ENCODE measurements at regions not wholly inside any gene's neighbourhood (a gene's known extent, or its start where the extent isn't known, plus 50 kb on each side); places are given as distances from the start of the nearest gene placed in this dataset.
"Not testable (repeated sequence)": the region's sequence is repeated elsewhere in the genome, so short reads cannot be mapped to it uniquely, and the experiment has no call there.

- H3K9me3 ChIP-seq (ENCODE audit: control insufficient read depth, low read length): no peaks in the 10 kb centered on the region
- peaks cover 4% of the 10 kb centered on the region for H3K4me1 ChIP-seq (ENCODE audit: control insufficient read depth, insufficient read depth, low read length, poor library complexity, severe bottlenecking)
- 69 to 80% methylated on average over 1 to 2 of the region's 4 CpGs for WGBS, 2 experiments (ENCODE audit: insufficient coverage in 2 of 2)
- H3K36me3 ChIP-seq (ENCODE audit: control insufficient read depth, insufficient read depth, low read length): no peaks in the 10 kb centered on the region
- no peak overlapping the region for H3K4me3 ChIP-seq (ENCODE audit: extremely low read depth, insufficient read depth, low read length, poor library complexity, severe bottlenecking)
- no peak overlapping the region for H3K27ac ChIP-seq (ENCODE audit: low read depth, low read length, severe bottlenecking)
Measured at GRCh38 chrX:114051667-114052315, 532.1 kb upstream of the HTR2C start.

GRCh38 chrX:114050075-114050796, 533.6 kb upstream of the HTR2C start:
- 100% methylated on average over 1 to 2 of the region's 7 CpGs for WGBS, 2 experiments (ENCODE audit: insufficient coverage in 2 of 2)
- Histone ChIP-seq H3K9me3 (ENCODE audit: control insufficient read depth, low read length) (no peaks in the 10 kb centered on the region), H3K27ac (ENCODE audit: low read depth, low read length, severe bottlenecking) (no peak overlapping the region), H3K36me3 (ENCODE audit: control insufficient read depth, insufficient read depth, low read length) (no peaks in the 10 kb centered on the region), H3K4me3 (ENCODE audit: extremely low read depth, insufficient read depth, low read length, poor library complexity, severe bottlenecking) (no peak overlapping the region), H3K4me1 (ENCODE audit: control insufficient read depth, insufficient read depth, low read length, poor library complexity, severe bottlenecking) (peaks cover 4% of the 10 kb centered on the region)

- Histone ChIP-seq H3K9me3 (ENCODE audit: control insufficient read depth, low read length) (no peaks in the 10 kb centered on the region), H3K4me3 (ENCODE audit: extremely low read depth, insufficient read depth, low read length, poor library complexity, severe bottlenecking) (no peak overlapping the region), H3K27ac (ENCODE audit: low read depth, low read length, severe bottlenecking) (no peak overlapping the region), H3K4me1 (ENCODE audit: control insufficient read depth, insufficient read depth, low read length, poor library complexity, severe bottlenecking) (peaks cover 4% of the 10 kb centered on the region), H3K36me3 (ENCODE audit: control insufficient read depth, insufficient read depth, low read length) (no peaks in the 10 kb centered on the region)
- WGBS, 2 experiments (ENCODE audit: insufficient coverage in 2 of 2): no CpG with 5 or more reads among the region's 3 CpGs
Measured at GRCh38 chrX:114049063-114049462, 534.8 kb upstream of the HTR2C start.

GRCh38 chrX:114047558-114047957, 536.3 kb upstream of the HTR2C start:
- H3K27ac ChIP-seq (ENCODE audit: low read depth, low read length, severe bottlenecking): no peak overlapping the region
- 72% methylated on average over 4 of the region's 7 CpGs; no CpG with 5 or more reads in 1 of the 2 experiments for WGBS, 2 experiments (ENCODE audit: insufficient coverage in 2 of 2)
- H3K36me3 ChIP-seq (ENCODE audit: control insufficient read depth, insufficient read depth, low read length): no peaks in the 10 kb centered on the region
- H3K9me3 ChIP-seq (ENCODE audit: control insufficient read depth, low read length): no peaks in the 10 kb centered on the region
- no peak overlapping the region for H3K4me3 ChIP-seq (ENCODE audit: extremely low read depth, insufficient read depth, low read length, poor library complexity, severe bottlenecking)
- peaks cover 4% of the 10 kb centered on the region for H3K4me1 ChIP-seq (ENCODE audit: control insufficient read depth, insufficient read depth, low read length, poor library complexity, severe bottlenecking)

- H3K4me3 ChIP-seq (ENCODE audit: extremely low read depth, insufficient read depth, low read length, poor library complexity, severe bottlenecking): no peak overlapping the region
- H3K36me3 ChIP-seq (ENCODE audit: control insufficient read depth, insufficient read depth, low read length): no peaks in the 10 kb centered on the region
- H3K4me1 ChIP-seq (ENCODE audit: control insufficient read depth, insufficient read depth, low read length, poor library complexity, severe bottlenecking): peaks cover 4% of the 10 kb centered on the region
- no peaks in the 10 kb centered on the region for H3K9me3 ChIP-seq (ENCODE audit: control insufficient read depth, low read length)
- 100% methylated on average over 1 of the region's 6 CpGs; no CpG with 5 or more reads in 1 of the 2 experiments for WGBS, 2 experiments (ENCODE audit: insufficient coverage in 2 of 2)
- H3K27ac ChIP-seq (ENCODE audit: low read depth, low read length, severe bottlenecking): no peak overlapping the region
Measured at GRCh38 chrX:114046695-114047279, 537.1 kb upstream of the HTR2C start.

- H3K4me1 ChIP-seq (ENCODE audit: control insufficient read depth, insufficient read depth, low read length, poor library complexity, severe bottlenecking); H3K27ac ChIP-seq (ENCODE audit: low read depth, low read length, severe bottlenecking); H3K36me3 ChIP-seq (ENCODE audit: control insufficient read depth, insufficient read depth, low read length); H3K9me3 ChIP-seq (ENCODE audit: control insufficient read depth, low read length): not testable (repeated sequence)
- 33% methylated on average over 1 to 4 of the region's 8 CpGs for WGBS, 2 experiments (ENCODE audit: insufficient coverage in 2 of 2)
- H3K4me3 ChIP-seq (ENCODE audit: extremely low read depth, insufficient read depth, low read length, poor library complexity, severe bottlenecking): peak overlapping the region; percentile 14
Measured at GRCh38 chrX:114041470-114041869, 542.4 kb upstream of the HTR2C start.

GRCh38 chrX:114040661-114041269, 543.1 kb upstream of the HTR2C start:
- H3K9me3 ChIP-seq (ENCODE audit: control insufficient read depth, low read length); H3K27ac ChIP-seq (ENCODE audit: low read depth, low read length, severe bottlenecking); H3K4me1 ChIP-seq (ENCODE audit: control insufficient read depth, insufficient read depth, low read length, poor library complexity, severe bottlenecking); H3K36me3 ChIP-seq (ENCODE audit: control insufficient read depth, insufficient read depth, low read length): not testable (repeated sequence)
- peak overlapping the region; percentile 14 for H3K4me3 ChIP-seq (ENCODE audit: extremely low read depth, insufficient read depth, low read length, poor library complexity, severe bottlenecking)
- 12 to 38% methylated on average over 2 to 8 of the region's 18 CpGs for WGBS, 2 experiments (ENCODE audit: insufficient coverage in 2 of 2)

GRCh38 chrX:114040111-114040510, 543.8 kb upstream of the HTR2C start:
- peak overlapping the region; percentile 14 for H3K4me3 ChIP-seq (ENCODE audit: extremely low read depth, insufficient read depth, low read length, poor library complexity, severe bottlenecking)
- H3K9me3 ChIP-seq (ENCODE audit: control insufficient read depth, low read length); H3K36me3 ChIP-seq (ENCODE audit: control insufficient read depth, insufficient read depth, low read length); H3K4me1 ChIP-seq (ENCODE audit: control insufficient read depth, insufficient read depth, low read length, poor library complexity, severe bottlenecking); H3K27ac ChIP-seq (ENCODE audit: low read depth, low read length, severe bottlenecking): not testable (repeated sequence)
- 20 to 57% methylated on average over 1 of the region's 8 CpGs for WGBS, 2 experiments (ENCODE audit: insufficient coverage in 2 of 2)

- no peak overlapping the region for H3K4me3 ChIP-seq (ENCODE audit: extremely low read depth, insufficient read depth, low read length, poor library complexity, severe bottlenecking)
- 50% methylated on average over 1 of the region's 1 CpG; no CpG with 5 or more reads in 1 of the 2 experiments for WGBS, 2 experiments (ENCODE audit: insufficient coverage in 2 of 2)
- H3K4me1 ChIP-seq (ENCODE audit: control insufficient read depth, insufficient read depth, low read length, poor library complexity, severe bottlenecking): peaks cover 3% of the 10 kb centered on the region
- no peaks in the 10 kb centered on the region for H3K9me3 ChIP-seq (ENCODE audit: control insufficient read depth, low read length)
- H3K27ac ChIP-seq (ENCODE audit: low read depth, low read length, severe bottlenecking): no peak overlapping the region
- no peaks in the 10 kb centered on the region for H3K36me3 ChIP-seq (ENCODE audit: control insufficient read depth, insufficient read depth, low read length)
Measured at GRCh38 chrX:114038358-114038757, 545.5 kb upstream of the HTR2C start.

GRCh38 chrX:114037515-114037914, 546.4 kb upstream of the HTR2C start:
- Histone ChIP-seq H3K9me3 (ENCODE audit: control insufficient read depth, low read length) (no peaks in the 10 kb centered on the region), H3K4me3 (ENCODE audit: extremely low read depth, insufficient read depth, low read length, poor library complexity, severe bottlenecking) (no peak overlapping the region), H3K4me1 (ENCODE audit: control insufficient read depth, insufficient read depth, low read length, poor library complexity, severe bottlenecking) (peaks cover 3% of the 10 kb centered on the region), H3K27ac (ENCODE audit: low read depth, low read length, severe bottlenecking) (no peak overlapping the region), H3K36me3 (ENCODE audit: control insufficient read depth, insufficient read depth, low read length) (no peaks in the 10 kb centered on the region)
- no CpG with 5 or more reads among the region's 2 CpGs for WGBS, 2 experiments (ENCODE audit: insufficient coverage in 2 of 2)
